MCF 10A (cell line): ENCODE measurements at regions not wholly inside any gene's neighbourhood (a gene's known extent, or its start where the extent isn't known, plus 50 kb on each side); places are given as distances from the start of the nearest gene placed in this dataset.

Experiments
- BruUV-seq: library from RNA; stranded (reverse); fragments of 400-500 nt; replicated peaks from 2 replicates; lab custom pipeline; 2021; lab: Mats Ljungman, UMichigan
- CTCF ChIA-PET: fragments of 300-600 bp; sonication (Branson Sonifier 250); formaldehyde crosslinking; extraction: SDS; loops from one replicate; lab custom pipeline; 2021; ENCODE audit warnings: antibody characterized with exemption, inconsistent platforms; lab: Yijun Ruan, JAX
- POLR2A ChIA-PET: fragments of 300-600, 350-650 bp; sonication (Branson Sonifier 250); formaldehyde crosslinking; extraction: SDS; loops from one replicate; lab custom pipeline; 2020; ENCODE audit warnings: antibody characterized with exemption, inconsistent platforms; lab: Yijun Ruan, JAX
- DNase-seq: peaks from one replicate; pipeline ENCODE4 v3.0.0-alpha.2; 2018; ENCODE audit not compliant: unreplicated experiment
- H3K27ac Mint-ChIP-seq: one replicate; pipeline ENCODE4 v1.8.0; 2022; ENCODE audit warnings: mild to moderate bottlenecking, low read depth, mixed read lengths; ENCODE audit not compliant: unreplicated experiment
- H3K27me3 Mint-ChIP-seq: one replicate; pipeline ENCODE4 v1.8.0; 2022; ENCODE audit warnings: mixed read lengths; ENCODE audit not compliant: insufficient read depth, unreplicated experiment
- H3K36me3 Mint-ChIP-seq: one replicate; pipeline ENCODE4 v1.8.0; 2022; ENCODE audit warnings: mild to moderate bottlenecking, moderate library complexity, mixed read lengths; ENCODE audit not compliant: insufficient read depth, unreplicated experiment
- H3K4me1 Mint-ChIP-seq: one replicate; pipeline ENCODE4 v1.8.0; 2022; ENCODE audit warnings: mixed read lengths; ENCODE audit not compliant: insufficient read depth, unreplicated experiment
- H3K4me3 Mint-ChIP-seq: one replicate; pipeline ENCODE4 v1.8.0; 2022; ENCODE audit warnings: mild to moderate bottlenecking, moderate library complexity, mixed read lengths; ENCODE audit not compliant: unreplicated experiment
- H3K9me3 Mint-ChIP-seq: one replicate; pipeline ENCODE4 v1.8.0; 2022; ENCODE audit warnings: mixed read lengths; ENCODE audit not compliant: unreplicated experiment
- CTCF ChIP-seq: fragments of 200-600 bp; IDR thresholded peaks from one replicate; pipeline ENCODE4 v1.8.0; 2022; ENCODE audit warnings: antibody characterized with exemption, mild to moderate bottlenecking; ENCODE audit not compliant: unreplicated experiment
- intact Hi-C: fragments of 100-400 bp; cut with micrococcal nuclease; formaldehyde crosslinking; loops from 2 replicates; pipeline ENCODE4 v1.14.1; 2022

GRCh38 chr2:42910645-42911405, 118.4 kb upstream of the HAAO start:
- TF ChIP-seq CTCF, result no peak
- H3K36me3 Mint-ChIP-seq, result no peaks in the 10 kb centered on the region
- no peak overlapping the region for H3K4me3 Mint-ChIP-seq
- H3K4me1 Mint-ChIP-seq, result peaks cover 18% of the 10 kb centered on the region
- CTCF ChIA-PET, result interaction anchor here (1.0 to 1.5 kb wide), 2 partner anchors 9 to 319 kb away, joined by 3 to 5 read pairs; no protein-coding TSS in a partner anchor
- H3K27ac Mint-ChIP-seq, result no peak overlapping the region
- no TSS peak for BruUV-seq
- no peaks in the 10 kb centered on the region for H3K27me3 Mint-ChIP-seq
- no peak for DNase-seq
- intact Hi-C loops, result no loop called here
- POLR2A ChIA-PET, result interaction anchor here (0.8 to 1.1 kb wide), 3 partner anchors 11 to 52 kb away, joined by 3 read pairs; no protein-coding TSS in a partner anchor
- H3K9me3 Mint-ChIP-seq, result no peaks in the 10 kb centered on the region

GRCh38 chr2:42909966-42910365, 117.6 kb upstream of the HAAO start:
- Mint-ChIP-seq H3K27me3 (no peaks in the 10 kb centered on the region), H3K4me1 (peaks cover 19% of the 10 kb centered on the region), H3K4me3 (no peak overlapping the region), H3K9me3 (no peaks in the 10 kb centered on the region), H3K27ac (no peak overlapping the region), H3K36me3 (no peaks in the 10 kb centered on the region)
- intact Hi-C loops, result no loop called here
- no TSS peak for BruUV-seq
- CTCF ChIA-PET, result interaction anchor here (0.9 kb wide), 1 partner anchor 26 kb away, joined by 3 read pairs; no protein-coding TSS in a partner anchor
- no peak for TF ChIP-seq CTCF
- POLR2A ChIA-PET, result interaction anchor here (1.1 kb wide), 1 partner anchor 10 kb away, joined by 3 read pairs; no protein-coding TSS in a partner anchor
- DNase-seq, result no peak

- no peak for DNase-seq
- no peaks in the 10 kb centered on the region for H3K9me3 Mint-ChIP-seq
- no peaks in the 10 kb centered on the region for H3K36me3 Mint-ChIP-seq
- ChIA-PET CTCF (interaction anchor here (0.9 kb wide), 1 partner anchor 27 kb away, joined by 3 read pairs; no protein-coding TSS in a partner anchor), POLR2A (no interaction called here)
- no peak overlapping the region for H3K4me3 Mint-ChIP-seq
- BruUV-seq, result no TSS peak
- no peak overlapping the region for H3K27ac Mint-ChIP-seq
- no peaks in the 10 kb centered on the region for H3K27me3 Mint-ChIP-seq
- intact Hi-C loops, result no loop called here
- peaks cover 19% of the 10 kb centered on the region for H3K4me1 Mint-ChIP-seq
- no peak for TF ChIP-seq CTCF
Observed at GRCh38 chr2:42908518-42909200, 116.3 kb upstream of the HAAO start.

GRCh38 chr2:42907835-42908234, 115.5 kb upstream of the HAAO start:
- H3K9me3 Mint-ChIP-seq, result no peaks in the 10 kb centered on the region
- ChIA-PET POLR2A (no interaction called here), CTCF (interaction anchor here (0.9 to 1.3 kb wide), 2 partner anchors 80 to 669 kb away, joined by 3 to 4 read pairs; no protein-coding TSS in a partner anchor)
- no peak overlapping the region for H3K27ac Mint-ChIP-seq
- no peaks in the 10 kb centered on the region for H3K36me3 Mint-ChIP-seq
- no peak for DNase-seq
- no peak overlapping the region for H3K4me3 Mint-ChIP-seq
- H3K4me1 Mint-ChIP-seq, result peaks cover 19% of the 10 kb centered on the region
- no peak for TF ChIP-seq CTCF
- intact Hi-C loops, result no loop called here
- BruUV-seq, result no TSS peak
- H3K27me3 Mint-ChIP-seq, result no peaks in the 10 kb centered on the region
